Gastrocnemius medialis (tissue), 4 donors: ENCODE measurements at regions not wholly inside any gene's neighbourhood (a gene's known extent, or its start where the extent isn't known, plus 50 kb on each side); places are given as distances from the start of the nearest gene placed in this dataset.

ENCODE experiments used
- ATAC-seq, 2 donors: fragments of 150-250 bp; one replicate each; pipeline ENCODE4 v1.9.1; 2016
- DNase-seq, 2 donors: peaks; one replicate each; pipeline ENCODE4 v3.0.0-alpha.2; 2019
- H3K27ac ChIP-seq, 4 donors: fragments of 200-600 bp; sonication (generic); 1 replicate in 1 of 4; 2 replicates in 3 of 4; pipeline ENCODE4 v1.5.1; 2016 to 2018; ENCODE audit warnings: mild to moderate bottlenecking in 2 of 4, moderate library complexity in 1 of 4
- H3K27me3 ChIP-seq, 3 donors: fragments of 200-600 bp; sonication (generic) in 2 of 3; 1 replicate in 1 of 3; 2 replicates in 2 of 3; pipeline versions ENCODE4 v1.5.1 to v1.6.0; 2016 to 2019; ENCODE audit warnings: mild to moderate bottlenecking in 1 of 3, moderate library complexity in 1 of 3
- H3K36me3 ChIP-seq, 2 donors: fragments of 200-600 bp; sonication (generic) in 1 of 2; one replicate each; pipeline ENCODE4 v1.5.1; 2017 to 2018
- H3K4me1 ChIP-seq, 2 donors: fragments of 200-600 bp; sonication (generic) in 1 of 2; one replicate each; pipeline ENCODE4 v1.5.1; 2016 to 2017; ENCODE audit warnings: mild to moderate bottlenecking in 2 of 2
- H3K4me3 ChIP-seq, 4 donors: fragments of 200-600 bp; sonication (generic) in 3 of 4; 1 replicate in 1 of 4; 2 replicates in 3 of 4; pipeline ENCODE4 v1.5.1; 2016 to 2019; ENCODE audit warnings: mild to moderate bottlenecking in 2 of 4
- H3K9me3 ChIP-seq, 3 donors: fragments of 200-600 bp; sonication (generic) in 2 of 3; 1 replicate in 1 of 3; 2 replicates in 2 of 3; pipeline ENCODE4 v1.5.1; 2016 to 2019
- POLR2A ChIP-seq, 2 donors: fragments of 450-650 bp; IDR thresholded peaks; one replicate each; pipeline ENCODE4 v1.6.1; 2017; ENCODE audit warnings: antibody characterized with exemption in 2 of 2, mild to moderate bottlenecking in 2 of 2, moderate library complexity in 2 of 2
- in situ Hi-C, 4 donors: fragments of 200-750 bp; cut with MboI; loops; one replicate each; pipeline versions ENCODE4 v1.15.0 to v1.8.0; 2017; ENCODE audit warnings: low sequenced_read_pairs in 4 of 4
- intact Hi-C: fragments of 100-400 bp; cut with DNase I; formaldehyde crosslinking; loops from one replicate; pipeline ENCODE4 v1.15.1; 2023; ENCODE audit warnings: low total_unique reads
- TF ChIP-seq, protein P1 (sequence below), 5 experiments: fragments of 450-650 bp in 3 of 5; fragments of 200-600 bp in 2 of 5; sonication (generic) in 2 of 5; IDR thresholded peaks in 4 of 5; conservative IDR thresholded peaks in 1 of 5; 1 replicate in 4 of 5; 2 replicates in 1 of 5; pipeline ENCODE4 v1.5.1; 2016 to 2019; ENCODE audit warnings: antibody characterized with exemption in 5 of 5, mild to moderate bottlenecking in 3 of 5, moderate library complexity in 3 of 5

DNA sequence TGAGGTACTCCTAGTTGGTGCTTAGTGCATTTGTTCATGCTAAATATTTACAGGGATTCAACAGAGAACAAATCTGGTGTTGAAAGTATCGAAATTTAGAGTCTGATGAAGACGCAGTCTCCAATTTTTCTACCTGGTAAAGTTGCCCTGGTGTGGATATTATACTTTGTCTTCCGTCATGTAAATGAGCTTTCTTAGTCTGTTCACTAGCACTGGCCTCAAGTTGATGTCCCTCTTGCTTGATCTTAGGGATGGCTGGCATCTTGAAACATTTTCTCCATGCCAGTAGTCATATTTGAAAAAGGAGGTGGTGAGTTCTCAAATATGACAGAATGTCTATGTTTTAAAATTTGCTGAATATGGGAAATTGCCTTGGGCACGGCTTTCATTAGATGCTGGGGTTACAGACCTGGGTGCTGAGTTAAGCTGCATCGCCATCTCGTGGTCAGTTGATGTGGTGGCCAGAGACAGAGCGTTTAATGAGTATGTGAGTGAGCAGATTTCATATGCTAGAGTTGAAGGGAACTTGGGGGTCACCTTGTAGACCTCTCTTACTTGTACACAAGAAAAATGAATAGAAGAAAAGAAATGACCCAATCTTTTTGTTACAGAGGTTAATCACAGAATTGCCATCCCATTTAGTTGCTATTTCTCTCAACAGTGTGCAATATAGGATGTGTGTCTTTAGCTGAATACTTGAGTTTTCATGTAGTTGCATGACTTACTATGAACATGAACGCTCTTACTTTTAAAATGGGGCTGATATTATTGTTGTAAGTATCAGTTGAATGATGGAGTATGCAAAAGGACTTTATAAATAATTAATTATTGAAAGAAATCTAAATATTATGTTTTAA, 172.8 kb upstream of the DCN start:
- no peaks in the 10 kb centered on the region for H3K27me3 ChIP-seq
- intact Hi-C loops = loop anchor here (5.0 kb wide), 1 partner anchor 378 kb away; no protein-coding TSS in a partner anchor
- in situ Hi-C loops = loop anchor here in 2 of 4 donors (10.0 kb wide), 1 partner anchor 381 kb away; no protein-coding TSS in a partner anchor
- H3K36me3 ChIP-seq = no peaks in the 10 kb centered on the region
- no peak overlapping the region for H3K27ac ChIP-seq
- ATAC-seq = peak; percentile 54 to 62
- H3K9me3 ChIP-seq = no peaks in the 10 kb centered on the region
- H3K4me1 ChIP-seq = no peaks in the 10 kb centered on the region
- no peak overlapping the region for H3K4me3 ChIP-seq
- DNase-seq = peak; percentile 6 to 39
- TF ChIP-seq POLR2A (IDR thresholded peaks at IDR 0.05) = no peak
- TF ChIP-seq, protein P1, sequence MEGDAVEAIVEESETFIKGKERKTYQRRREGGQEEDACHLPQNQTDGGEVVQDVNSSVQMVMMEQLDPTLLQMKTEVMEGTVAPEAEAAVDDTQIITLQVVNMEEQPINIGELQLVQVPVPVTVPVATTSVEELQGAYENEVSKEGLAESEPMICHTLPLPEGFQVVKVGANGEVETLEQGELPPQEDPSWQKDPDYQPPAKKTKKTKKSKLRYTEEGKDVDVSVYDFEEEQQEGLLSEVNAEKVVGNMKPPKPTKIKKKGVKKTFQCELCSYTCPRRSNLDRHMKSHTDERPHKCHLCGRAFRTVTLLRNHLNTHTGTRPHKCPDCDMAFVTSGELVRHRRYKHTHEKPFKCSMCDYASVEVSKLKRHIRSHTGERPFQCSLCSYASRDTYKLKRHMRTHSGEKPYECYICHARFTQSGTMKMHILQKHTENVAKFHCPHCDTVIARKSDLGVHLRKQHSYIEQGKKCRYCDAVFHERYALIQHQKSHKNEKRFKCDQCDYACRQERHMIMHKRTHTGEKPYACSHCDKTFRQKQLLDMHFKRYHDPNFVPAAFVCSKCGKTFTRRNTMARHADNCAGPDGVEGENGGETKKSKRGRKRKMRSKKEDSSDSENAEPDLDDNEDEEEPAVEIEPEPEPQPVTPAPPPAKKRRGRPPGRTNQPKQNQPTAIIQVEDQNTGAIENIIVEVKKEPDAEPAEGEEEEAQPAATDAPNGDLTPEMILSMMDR (IDR thresholded peaks at IDR 0.05 in 4 of 5, conservative IDR thresholded peaks at IDR 0.05 in 1 of 5) = peak; percentile 37 to 72 (median 58)

DNA sequence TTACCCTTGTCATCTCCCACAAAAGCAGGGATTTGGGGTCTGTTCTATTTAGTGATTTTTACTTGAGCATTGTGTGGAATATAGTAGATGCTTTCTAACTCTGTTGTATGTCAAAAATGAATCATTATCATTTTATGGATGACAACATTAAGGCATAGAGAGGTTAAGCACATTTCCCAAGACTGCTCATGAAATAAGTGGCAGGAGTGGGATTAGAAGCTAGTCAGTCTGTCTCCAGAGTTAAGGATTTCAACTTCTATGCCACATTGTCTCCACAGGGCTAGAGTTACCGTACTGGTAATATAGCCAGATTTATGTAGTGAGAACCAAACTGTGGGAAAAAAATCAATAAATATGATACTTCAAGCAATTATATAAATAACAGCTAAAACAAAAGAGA, 170.6 kb upstream of the DCN start:
- DNase-seq = no peak
- Histone ChIP-seq H3K4me3 (no peak overlapping the region), H3K27ac (no peak overlapping the region), H3K9me3 (no peaks in the 10 kb centered on the region), H3K4me1 (no peaks in the 10 kb centered on the region), H3K36me3 (no peaks in the 10 kb centered on the region), H3K27me3 (no peaks in the 10 kb centered on the region)
- intact Hi-C loops = no loop called here
- no peak for TF ChIP-seq POLR2A (IDR thresholded peaks at IDR 0.05)
- TF ChIP-seq, protein P1 (IDR thresholded peaks at IDR 0.05 in 4 of 5, conservative IDR thresholded peaks at IDR 0.05 in 1 of 5) = no peak
- in situ Hi-C loops = loop anchor here in 2 of 4 donors (10.0 kb wide), 1 partner anchor 378 kb away; no protein-coding TSS in a partner anchor
- ATAC-seq = no peak

DNA sequence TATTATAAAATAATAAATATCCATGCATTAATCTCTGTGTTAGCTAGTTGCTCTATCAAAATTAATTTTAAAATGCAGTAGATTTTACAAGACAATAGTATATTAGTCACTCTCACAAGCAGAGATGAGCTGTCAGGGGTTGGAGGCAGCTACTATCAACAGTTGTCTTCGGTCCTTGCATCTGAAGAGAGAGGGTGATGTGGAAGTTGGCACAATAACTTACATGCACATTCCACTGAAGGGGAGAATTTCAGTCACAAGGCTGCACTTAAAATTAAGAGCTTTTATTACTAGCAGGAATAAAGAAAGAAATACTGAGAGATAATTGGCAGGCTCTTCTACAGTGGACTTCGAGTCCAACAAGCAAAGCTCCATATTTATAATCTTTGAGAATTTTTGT, 166.9 kb upstream of the DCN start:
- no peak for TF ChIP-seq POLR2A (IDR thresholded peaks at IDR 0.05)
- TF ChIP-seq, protein P1 (IDR thresholded peaks at IDR 0.05 in 4 of 5, conservative IDR thresholded peaks at IDR 0.05 in 1 of 5) = no peak
- no peak overlapping the region for H3K27ac ChIP-seq
- H3K27me3 ChIP-seq = no peaks in the 10 kb centered on the region
- DNase-seq (no peak), ATAC-seq (no peak)
- H3K4me1 ChIP-seq = no peaks in the 10 kb centered on the region
- no peak overlapping the region for H3K4me3 ChIP-seq
- in situ Hi-C loops = loop anchor here in 2 of 4 donors (25.0 kb wide), 1 partner anchor 387 kb away; the partner anchor contains the start of gene CCER1 (in 2 of the 2)
- no peaks in the 10 kb centered on the region for H3K36me3 ChIP-seq
- intact Hi-C loops = no loop called here
- H3K9me3 ChIP-seq = no peaks in the 10 kb centered on the region

DNA sequence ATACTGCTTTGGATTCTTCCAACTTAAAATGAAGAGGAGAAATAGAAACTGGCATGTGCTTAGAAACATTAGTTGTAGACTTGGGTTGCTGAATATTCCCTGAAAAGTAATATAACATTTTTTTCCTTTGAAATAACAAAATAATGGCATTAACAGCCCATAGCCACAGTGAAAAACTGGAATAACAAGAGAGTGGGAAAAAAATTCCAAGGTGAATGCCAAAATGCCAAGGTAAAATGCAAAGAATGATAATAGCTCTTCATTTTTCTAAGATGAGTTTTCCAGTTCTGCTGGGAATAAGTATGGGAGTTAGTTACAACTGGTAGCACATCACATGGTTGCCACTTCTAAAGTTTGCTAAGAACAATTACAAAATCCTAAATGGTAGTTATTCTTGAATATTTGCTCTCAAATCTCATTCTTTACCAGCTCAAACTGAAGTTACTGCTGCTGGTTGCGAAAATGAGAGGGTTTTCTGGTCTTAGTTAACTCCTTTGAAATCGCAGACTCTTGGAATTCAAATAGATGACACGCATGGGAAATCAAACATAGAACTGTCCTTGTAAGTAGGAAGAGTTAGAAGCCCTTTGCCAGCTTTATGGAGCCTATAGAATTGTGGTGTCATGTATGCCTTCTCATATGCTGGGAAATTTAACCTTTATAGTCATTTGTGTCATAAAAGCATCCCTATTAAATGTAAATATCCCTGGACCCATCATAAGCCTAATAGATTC, 165.0 kb upstream of the DCN start:
- in situ Hi-C loops = loop anchor here in 2 of 4 donors (25.0 kb wide), 1 partner anchor 385 kb away; the partner anchor contains the start of gene CCER1 (in 2 of the 2)
- DNase-seq (no peak), ATAC-seq (no peak)
- Histone ChIP-seq H3K4me3 (no peak overlapping the region), H3K9me3 (no peaks in the 10 kb centered on the region), H3K27ac (no peak overlapping the region), H3K27me3 (no peaks in the 10 kb centered on the region), H3K36me3 (no peaks in the 10 kb centered on the region), H3K4me1 (no peaks in the 10 kb centered on the region)
- TF ChIP-seq, protein P1 (IDR thresholded peaks at IDR 0.05 in 4 of 5, conservative IDR thresholded peaks at IDR 0.05 in 1 of 5) = no peak
- intact Hi-C loops = no loop called here
